Karpas-422 (cell line): ENCODE measurements at regions not wholly inside any gene's neighbourhood (a gene's known extent, or its start where the extent isn't known, plus 50 kb on each side); places are given as distances from the start of the nearest gene placed in this dataset.
A peak's percentile ranks its signal among the peaks of the same experiment; 100 is the strongest.

Source experiments
- DNase-seq: peaks from one replicate; pipeline ENCODE4 v3.0.0-alpha.2; 2015
- H2AFZ ChIP-seq: fragments of 200-600 bp; sonication (generic); 2 replicates; pipeline ENCODE4 v1.6.1; 2014; ENCODE audit warnings: antibody characterized with exemption, low read length, mixed read lengths
- H3K27ac ChIP-seq: fragments of 200-600 bp; sonication (generic); 2 replicates; pipeline ENCODE4 v1.5.1; 2014; ENCODE audit warnings: mild to moderate bottlenecking, low read length, moderate library complexity
- H3K27me3 ChIP-seq: fragments of 200-600 bp; sonication (generic); 2 replicates; pipeline ENCODE4 v1.6.1; 2014; ENCODE audit warnings: low read length, mixed read lengths
- H3K36me3 ChIP-seq: fragments of 200-600 bp; sonication (generic); 2 replicates; pipeline ENCODE4 v1.6.1; 2014; ENCODE audit warnings: low read length, mixed read lengths; ENCODE audit not compliant: insufficient read depth
- H3K4me1 ChIP-seq: fragments of 200-600 bp; sonication (generic); 2 replicates; pipeline ENCODE4 v1.6.1; 2014; ENCODE audit warnings: mild to moderate bottlenecking, low read length, mixed read lengths
- H3K4me2 ChIP-seq: fragments of 200-600 bp; sonication (generic); 2 replicates; pipeline ENCODE4 v1.6.1; 2014; ENCODE audit warnings: low read length, low read depth, mild to moderate bottlenecking; ENCODE audit not compliant: poor library complexity, severe bottlenecking
- H3K4me3 ChIP-seq: fragments of 200-600 bp; sonication (generic); 2 replicates; pipeline ENCODE4 v1.5.1; 2014; ENCODE audit warnings: mild to moderate bottlenecking, antibody characterized with exemption, low read length, mixed read lengths
- H3K79me2 ChIP-seq: fragments of 200-600 bp; sonication (generic); 2 replicates; pipeline ENCODE4 v1.6.1; 2014; ENCODE audit warnings: mild to moderate bottlenecking, low read length, mixed read lengths
- H3K9ac ChIP-seq: fragments of 200-600 bp; sonication (generic); 2 replicates; pipeline ENCODE4 v1.6.0; 2014; ENCODE audit warnings: low read length
- H3K9me2 ChIP-seq: fragments of 200-600 bp; sonication (generic), shearing (Covaris generic); replicated peaks from 2 replicates; pipeline ENCODE4 v1.6.0; 2014; ENCODE audit warnings: mild to moderate bottlenecking, low read length, moderate library complexity; ENCODE audit not compliant: insufficient read depth
- H3K9me3 ChIP-seq: fragments of 300-700, 200-600 bp; sonication (generic); 2 replicates; pipeline ENCODE4 v1.6.1; 2014; ENCODE audit warnings: low read length, mixed read lengths
- H4K20me1 ChIP-seq: fragments of 200-600 bp; sonication (generic); 2 replicates; pipeline ENCODE4 v1.6.1; 2014; ENCODE audit warnings: mild to moderate bottlenecking, antibody characterized with exemption, low read length, low read depth; ENCODE audit not compliant: insufficient read depth

GRCh38 chr2:176813621-176814049, 399.0 kb upstream of the HNRNPA3 start:
- no peaks in the 10 kb centered on the region for H3K27me3 ChIP-seq
- no peaks in the 10 kb centered on the region for H3K9me3 ChIP-seq
- H3K9ac ChIP-seq: peak overlapping the region; percentile 54
- no peaks in the 10 kb centered on the region for H3K79me2 ChIP-seq
- peak overlapping the region; percentile 24 for H2AFZ ChIP-seq
- H4K20me1 ChIP-seq: no peaks in the 10 kb centered on the region
- peak overlapping the region; percentile 45 for H3K4me2 ChIP-seq
- no peaks in the 10 kb centered on the region for H3K36me3 ChIP-seq
- H3K27ac ChIP-seq: peak overlapping the region; percentile 90
- H3K9me2 ChIP-seq: no peaks in the 10 kb centered on the region
- H3K4me1 ChIP-seq: peaks cover 67% of the 10 kb centered on the region
- H3K4me3 ChIP-seq: no peak overlapping the region
- peak; percentile 69 for DNase-seq

DNA sequence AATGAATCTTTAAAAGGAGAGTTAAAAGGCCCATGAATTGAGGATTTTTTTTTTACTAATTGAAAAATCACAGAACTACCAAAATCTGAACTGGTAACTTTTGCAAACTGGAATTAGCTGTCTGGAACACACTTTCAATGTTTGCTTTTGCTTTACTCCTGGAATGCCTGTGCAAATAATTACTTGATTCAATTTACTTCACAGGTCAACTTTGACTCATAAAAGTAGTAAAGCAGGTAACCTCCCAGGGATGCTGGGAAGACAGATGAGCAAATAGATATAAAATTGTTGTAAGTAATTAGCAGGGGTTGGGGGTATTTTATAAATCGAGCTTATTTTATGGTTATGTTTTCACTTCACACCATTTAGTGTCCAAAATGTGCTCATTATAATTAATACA, 398.3 kb upstream of the HNRNPA3 start:
- Histone ChIP-seq H3K36me3 (no peaks in the 10 kb centered on the region), H3K79me2 (no peaks in the 10 kb centered on the region), H3K9me3 (no peaks in the 10 kb centered on the region), H3K4me2 (peak overlapping the region; percentile 45), H4K20me1 (no peaks in the 10 kb centered on the region), H3K27ac (peak overlapping the region; percentile 90), H2AFZ (peak overlapping the region; percentile 24; the same call in 1 of the 2 replicates), H3K4me1 (peaks cover 73% of the 10 kb centered on the region), H3K27me3 (no peaks in the 10 kb centered on the region), H3K4me3 (no peak overlapping the region), H3K9ac (peak overlapping the region; percentile 54), H3K9me2 (no peaks in the 10 kb centered on the region)
- no peak for DNase-seq

DNA sequence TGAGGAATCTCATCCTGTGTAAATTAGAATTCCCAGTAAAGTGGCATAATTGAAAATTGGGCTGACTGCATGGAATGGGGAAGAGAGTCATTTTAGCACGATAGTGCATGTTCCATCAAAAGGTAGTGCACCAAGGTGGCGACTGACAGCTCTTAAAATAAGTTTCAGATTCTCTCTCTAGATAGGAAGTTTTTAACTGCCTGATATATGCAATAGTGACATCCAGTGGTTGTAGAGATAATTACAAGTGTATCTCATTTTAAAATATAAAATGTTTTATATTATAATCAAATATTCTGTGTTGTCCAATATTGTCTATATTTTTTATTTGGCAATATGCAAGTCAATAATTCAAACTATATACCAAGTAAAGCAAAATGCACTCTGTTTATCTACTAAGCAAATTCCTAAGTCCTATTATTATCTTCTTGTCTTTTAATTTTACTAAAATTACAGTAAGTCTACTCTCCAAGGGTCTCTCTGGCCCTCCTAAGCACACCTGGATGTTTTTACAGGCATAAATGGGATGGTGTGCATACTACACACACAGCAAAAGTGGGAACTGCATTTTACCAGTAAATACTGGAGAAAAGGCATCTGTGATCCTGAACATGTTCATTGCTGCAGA, 397.7 kb upstream of the HNRNPA3 start:
- Histone ChIP-seq H3K4me2 (peak overlapping the region; percentile 45), H3K36me3 (no peaks in the 10 kb centered on the region), H3K4me3 (no peak overlapping the region), H3K4me1 (peaks cover 79% of the 10 kb centered on the region), H3K9me3 (no peaks in the 10 kb centered on the region), H4K20me1 (no peaks in the 10 kb centered on the region), H3K79me2 (no peaks in the 10 kb centered on the region), H2AFZ (peak overlapping the region; percentile 47; the same call in 1 of the 2 replicates), H3K27ac (peak overlapping the region; percentile 90), H3K9ac (peak overlapping the region; percentile 54), H3K9me2 (no peaks in the 10 kb centered on the region), H3K27me3 (no peaks in the 10 kb centered on the region)
- peak; percentile 91 for DNase-seq

DNA sequence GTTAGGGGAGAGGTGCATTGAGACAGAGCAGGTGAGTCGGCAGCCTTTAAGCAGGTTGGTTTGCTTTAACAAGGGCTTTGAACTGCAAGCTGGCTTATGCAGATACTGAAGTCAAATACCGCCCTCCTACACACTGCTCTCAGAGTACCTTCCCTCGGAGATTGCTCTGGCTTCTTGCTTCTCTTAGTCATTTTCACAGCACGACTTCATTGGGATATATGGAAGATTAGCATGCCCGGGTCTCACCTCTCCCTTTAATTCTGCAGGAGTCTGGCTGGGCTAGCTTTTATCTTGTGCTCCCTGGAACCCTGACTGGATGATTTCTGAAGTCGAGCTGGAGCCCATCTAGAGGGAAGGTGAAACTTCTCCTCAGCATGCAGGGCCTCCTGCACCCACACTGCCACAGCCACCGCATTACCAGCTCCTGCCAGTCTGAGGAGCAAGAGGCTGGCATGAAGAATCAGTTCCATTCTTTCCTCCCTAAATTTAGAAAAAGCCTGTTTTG, 395.5 kb upstream of the HNRNPA3 start:
- DNase-seq: peak; percentile 66
- peak overlapping the region; percentile 90 for H3K27ac ChIP-seq
- no peaks in the 10 kb centered on the region for H3K36me3 ChIP-seq
- peak overlapping the region; percentile 72 for H2AFZ ChIP-seq
- H3K9me3 ChIP-seq: no peaks in the 10 kb centered on the region
- H3K9ac ChIP-seq: peak overlapping the region; percentile 57
- peak overlapping the region; percentile 25; the same call in 1 of the 2 replicates for H3K4me3 ChIP-seq
- no peaks in the 10 kb centered on the region for H3K9me2 ChIP-seq
- H3K4me2 ChIP-seq: peak overlapping the region; percentile 57
- H3K27me3 ChIP-seq: no peaks in the 10 kb centered on the region
- no peaks in the 10 kb centered on the region for H4K20me1 ChIP-seq
- H3K79me2 ChIP-seq: no peaks in the 10 kb centered on the region
- H3K4me1 ChIP-seq: peaks cover 74% of the 10 kb centered on the region

GRCh38 chr2:176818076-176818475, 394.5 kb upstream of the HNRNPA3 start:
- Histone ChIP-seq H2AFZ (no peak overlapping the region), H4K20me1 (no peaks in the 10 kb centered on the region), H3K9ac (no peak overlapping the region), H3K27me3 (no peaks in the 10 kb centered on the region), H3K4me1 (peaks cover 66% of the 10 kb centered on the region), H3K27ac (no peak overlapping the region), H3K79me2 (no peaks in the 10 kb centered on the region), H3K4me3 (no peak overlapping the region), H3K9me2 (no peaks in the 10 kb centered on the region), H3K4me2 (no peak overlapping the region), H3K36me3 (no peaks in the 10 kb centered on the region), H3K9me3 (no peaks in the 10 kb centered on the region)
- no peak for DNase-seq

- Histone ChIP-seq H3K27ac (no peak overlapping the region), H3K79me2 (no peaks in the 10 kb centered on the region), H3K4me3 (no peak overlapping the region), H3K9ac (no peak overlapping the region), H3K9me3 (no peaks in the 10 kb centered on the region), H3K4me1 (peaks cover 61% of the 10 kb centered on the region), H3K36me3 (no peaks in the 10 kb centered on the region), H2AFZ (no peak overlapping the region), H3K9me2 (no peaks in the 10 kb centered on the region), H3K4me2 (no peak overlapping the region), H3K27me3 (no peaks in the 10 kb centered on the region), H4K20me1 (no peaks in the 10 kb centered on the region)
- no peak for DNase-seq
These were observed 394.0 kb upstream of the HNRNPA3 start for GRCh38 chr2:176818617-176819016.

DNA sequence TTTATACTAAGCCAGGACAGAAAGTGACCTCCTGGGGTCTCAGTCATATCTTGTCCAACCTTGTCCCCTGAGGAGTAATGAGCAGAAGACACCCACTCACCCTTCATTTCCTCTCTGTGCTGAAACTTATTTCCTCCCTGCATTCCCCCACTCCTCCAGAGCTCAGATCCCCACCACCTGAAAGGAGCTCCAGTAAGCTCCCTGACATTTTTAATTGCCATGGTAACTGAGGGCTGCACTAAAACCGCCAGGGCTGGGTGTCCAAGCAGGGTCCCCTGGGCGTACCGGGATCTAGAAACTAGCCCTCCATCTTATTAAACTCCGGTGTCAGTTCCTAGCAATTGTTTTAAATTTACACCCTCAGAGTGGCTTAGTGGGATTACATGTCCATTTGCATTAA, 393.3 kb upstream of the HNRNPA3 start:
- H3K4me1 ChIP-seq: peaks cover 54% of the 10 kb centered on the region

DNA sequence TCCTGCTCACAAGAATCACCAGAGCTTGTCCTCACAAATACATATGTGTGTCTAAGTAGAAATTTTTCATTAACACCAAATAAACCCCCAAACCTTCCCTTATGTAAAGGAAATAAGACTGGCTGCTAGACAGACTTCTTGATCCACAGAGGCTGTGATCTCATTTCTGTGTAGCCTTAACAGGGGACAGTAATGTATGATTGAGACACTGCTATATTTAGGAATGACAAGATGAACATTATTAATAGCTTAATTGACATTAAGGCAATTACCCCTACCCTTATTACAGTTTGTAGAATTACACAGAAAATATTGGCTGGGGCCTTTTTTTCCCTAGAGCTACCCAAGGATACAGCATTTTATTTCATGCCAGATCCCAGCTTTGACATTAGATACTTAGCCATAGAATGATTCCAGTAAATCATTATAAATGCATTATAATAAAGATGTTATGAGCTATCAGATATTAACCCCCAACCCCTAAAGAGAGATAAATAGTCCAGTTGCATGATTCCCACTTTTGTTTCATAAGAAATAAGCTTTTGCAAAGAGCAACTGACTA, 392.1 kb upstream of the HNRNPA3 start:
- Histone ChIP-seq H3K36me3 (no peaks in the 10 kb centered on the region), H2AFZ (no peak overlapping the region), H3K9me2 (no peaks in the 10 kb centered on the region), H3K79me2 (no peaks in the 10 kb centered on the region), H3K4me1 (peaks cover 42% of the 10 kb centered on the region), H3K9me3 (no peaks in the 10 kb centered on the region), H3K27ac (no peak overlapping the region), H3K9ac (no peak overlapping the region), H3K27me3 (no peaks in the 10 kb centered on the region), H3K4me3 (no peak overlapping the region), H3K4me2 (no peak overlapping the region), H4K20me1 (no peaks in the 10 kb centered on the region)
- DNase-seq: no peak

More for the DNA sequence above, 393.3 kb upstream of the HNRNPA3 start:
- H3K27ac ChIP-seq: no peak overlapping the region
- no peaks in the 10 kb centered on the region for H4K20me1 ChIP-seq
- H3K9me2 ChIP-seq: no peaks in the 10 kb centered on the region
- H3K36me3 ChIP-seq: no peaks in the 10 kb centered on the region
- H3K9ac ChIP-seq: no peak overlapping the region
- no peaks in the 10 kb centered on the region for H3K79me2 ChIP-seq
- no peaks in the 10 kb centered on the region for H3K9me3 ChIP-seq
- H3K4me2 ChIP-seq: no peak overlapping the region
- no peaks in the 10 kb centered on the region for H3K27me3 ChIP-seq
- H3K4me3 ChIP-seq: no peak overlapping the region
- DNase-seq: no peak
- H2AFZ ChIP-seq: no peak overlapping the region
